Esophagus (tissue), 2 donors: ENCODE measurements at regions not wholly inside any gene's neighbourhood (a gene's known extent, or its start where the extent isn't known, plus 50 kb on each side); places are given as distances from the start of the nearest gene placed in this dataset.

Experiments
- H3K27ac ChIP-seq, 2 donors: one replicate each; pipeline ENCODE4 v1.5.1; 2013; ENCODE audit warnings: low read depth in 2 of 2, mild to moderate bottlenecking in 2 of 2, inconsistent platforms in 1 of 2, low read length in 1 of 2, moderate library complexity in 1 of 2
- H3K27me3 ChIP-seq, 2 donors: one replicate each; pipeline ENCODE4 v1.6.1; 2013; ENCODE audit warnings: low read length in 2 of 2, control low read depth in 1 of 2, mild to moderate bottlenecking in 1 of 2; ENCODE audit not compliant: insufficient read depth in 2 of 2, control insufficient read depth in 1 of 2
- H3K36me3 ChIP-seq, 2 donors: one replicate each; pipeline ENCODE4 v1.6.1; 2013; ENCODE audit warnings: low read length in 1 of 2; ENCODE audit not compliant: control insufficient read depth in 2 of 2, insufficient read depth in 2 of 2
- H3K4me1 ChIP-seq, 2 donors: one replicate each; pipeline ENCODE4 v1.6.1; 2013; ENCODE audit warnings: low read length in 1 of 2; ENCODE audit not compliant: control insufficient read depth in 2 of 2, insufficient read depth in 2 of 2
- H3K4me3 ChIP-seq, 2 donors: one replicate each; pipeline ENCODE4 v1.5.1; 2013; ENCODE audit warnings: low read length in 2 of 2, mild to moderate bottlenecking in 2 of 2, low read depth in 1 of 2, moderate library complexity in 1 of 2
- H3K9me3 ChIP-seq, 2 donors: one replicate each; pipeline ENCODE4 v1.6.1; 2013; ENCODE audit warnings: mild to moderate bottlenecking in 2 of 2, low read depth in 1 of 2, low read length in 1 of 2, moderate library complexity in 1 of 2; ENCODE audit not compliant: control insufficient read depth in 2 of 2, insufficient read depth in 1 of 2
- WGBS, 2 donors: extraction: QIAGEN DNeasy Blood & Tissue Kit; methylation state at CpG; one replicate each; pipeline ENCODE4 v1.1.7; 2013; 5-methylcytosine and 5-hydroxymethylcytosine counted together
- donor health status: healthy with polysubstance abuse.
- donor health status: Bipolar disorder and iron deficiency.

- Histone ChIP-seq H3K27me3 (no peaks in the 10 kb centered on the region), H3K36me3 (no peaks in the 10 kb centered on the region), H3K4me1 (peaks cover 0 to 2% of the 10 kb centered on the region in 2 donors), H3K9me3 (no peaks in the 10 kb centered on the region), H3K4me3 (no peak overlapping the region), H3K27ac (no peak overlapping the region)
- 87 to 90% methylated on average over 3 of the region's 3 CpGs for WGBS, 2 donors
Measured at GRCh38 chr1:112805155-112805853, 90.2 kb upstream of the PPM1J start.

GRCh38 chr1:112803906-112804762 lies 89.0 kb upstream of the PPM1J start:
- Histone ChIP-seq H3K4me1 (no peaks in the 10 kb centered on the region), H3K9me3 (no peaks in the 10 kb centered on the region), H3K27me3 (no peaks in the 10 kb centered on the region), H3K4me3 (no peak overlapping the region), H3K36me3 (no peaks in the 10 kb centered on the region), H3K27ac (no peak overlapping the region)
- WGBS, 2 donors, result 48 to 51% methylated on average over 10 of the region's 10 CpGs

DNA sequence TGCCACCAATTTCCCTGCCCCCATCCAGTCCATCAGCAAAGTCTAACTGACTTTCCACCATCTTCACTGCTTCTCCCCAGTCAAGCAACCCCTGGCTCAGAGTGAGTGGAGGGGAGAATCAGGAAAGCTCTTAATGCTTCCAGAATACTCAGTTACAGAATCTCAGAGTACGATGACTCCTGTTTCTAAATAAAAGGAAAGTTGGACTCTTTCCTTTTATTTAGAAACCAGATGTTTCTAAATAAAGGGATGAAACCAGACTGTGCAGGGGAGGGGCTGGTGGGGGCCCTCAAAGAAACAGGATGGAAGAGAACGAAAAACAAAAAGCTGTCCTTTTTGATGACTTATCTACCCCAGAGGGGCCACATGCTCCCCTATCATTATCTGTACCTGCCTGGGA lies 85.2 kb upstream of the PPM1J start:
- Histone ChIP-seq H3K27ac (no peak overlapping the region), H3K36me3 (no peaks in the 10 kb centered on the region), H3K9me3 (no peaks in the 10 kb centered on the region), H3K27me3 (no peaks in the 10 kb centered on the region), H3K4me1 (no peaks in the 10 kb centered on the region), H3K4me3 (no peak overlapping the region)
- whole genome bisulfite sequencing, 2 donors, result 74 to 81% methylated on average over 2 of the region's 2 CpGs

GRCh38 chr1:112798292-112798691 lies 83.2 kb upstream of the PPM1J start:
- H3K9me3 ChIP-seq, result no peaks in the 10 kb centered on the region
- no peaks in the 10 kb centered on the region for H3K27me3 ChIP-seq
- H3K27ac ChIP-seq, result no peak overlapping the region
- no peaks in the 10 kb centered on the region for H3K4me1 ChIP-seq
- H3K36me3 ChIP-seq, result no peaks in the 10 kb centered on the region
- H3K4me3 ChIP-seq, result no peak overlapping the region
- WGBS, 2 donors, result 64 to 72% methylated on average over 3 of the region's 3 CpGs

DNA sequence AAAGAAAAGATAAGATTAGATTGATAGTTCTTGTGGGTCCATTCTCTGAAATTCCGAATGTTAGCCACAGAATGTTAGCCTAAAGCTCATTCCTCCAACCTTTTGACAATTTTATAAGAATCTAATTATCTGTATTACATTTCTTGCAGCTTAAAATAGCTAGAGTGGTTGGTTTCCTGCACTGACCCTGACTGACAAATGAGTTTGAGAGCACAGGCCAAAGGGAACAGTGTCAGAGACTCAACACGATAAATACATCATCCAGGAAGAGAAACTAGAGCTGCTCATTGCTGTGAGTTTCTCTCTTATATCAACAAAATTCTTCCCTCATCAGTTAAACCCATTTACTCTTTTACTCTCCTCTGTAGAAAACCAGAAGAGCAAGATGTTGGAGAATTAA lies 82.1 kb upstream of the PPM1J start:
- no peaks in the 10 kb centered on the region for H3K4me1 ChIP-seq
- 68 to 83% methylated on average over 2 of the region's 2 CpGs for WGBS, 2 donors

DNA sequence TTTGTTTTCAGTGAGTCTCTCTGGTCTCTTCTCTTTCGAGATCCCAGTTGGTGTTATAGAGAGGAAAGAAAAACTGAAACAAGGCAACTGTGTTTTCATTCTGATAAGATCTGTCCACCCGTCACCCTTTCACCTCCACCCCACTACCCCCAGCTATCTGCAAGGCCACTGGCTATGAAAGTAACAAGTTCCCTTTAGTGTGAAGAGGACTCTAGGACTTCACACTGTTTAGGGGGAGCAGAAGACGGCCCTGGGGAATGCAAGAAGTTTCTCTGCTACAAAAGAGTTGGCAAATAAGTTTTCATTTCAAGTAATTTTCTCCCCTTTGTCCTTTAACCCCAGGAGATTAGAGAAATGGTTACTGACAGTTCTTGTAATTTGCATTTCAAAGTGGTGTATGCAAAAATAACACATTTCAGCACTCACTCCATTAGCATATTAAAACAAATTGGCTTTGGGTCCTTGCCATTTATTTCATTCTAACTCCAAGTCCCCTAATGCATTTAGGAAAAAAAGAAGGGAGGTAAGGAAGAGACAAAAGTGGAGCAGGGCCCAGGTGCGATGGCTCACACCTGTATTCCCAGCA lies 79.6 kb upstream of the PPM1J start:
- Histone ChIP-seq H3K36me3 (no peaks in the 10 kb centered on the region), H3K4me3 (no peak overlapping the region), H3K9me3 (no peaks in the 10 kb centered on the region), H3K27me3 (no peaks in the 10 kb centered on the region), H3K4me1 (peaks cover 0 to 3% of the 10 kb centered on the region in 2 donors), H3K27ac (no peak overlapping the region)
- WGBS, 2 donors, result 82 to 86% methylated on average over 4 of the region's 4 CpGs

More for the DNA sequence above, 82.1 kb upstream of the PPM1J start:
- Histone ChIP-seq H3K9me3 (no peaks in the 10 kb centered on the region), H3K27ac (no peak overlapping the region), H3K4me3 (no peak overlapping the region), H3K36me3 (no peaks in the 10 kb centered on the region), H3K27me3 (no peaks in the 10 kb centered on the region)

- WGBS, 2 donors, result 71 to 84% methylated on average over 10 of the region's 10 CpGs
- peaks cover 0 to 3% of the 10 kb centered on the region in 2 donors for H3K4me1 ChIP-seq
- H3K27ac ChIP-seq, result no peak overlapping the region
- H3K27me3 ChIP-seq, result no peaks in the 10 kb centered on the region
- H3K4me3 ChIP-seq, result no peak overlapping the region
- no peaks in the 10 kb centered on the region for H3K36me3 ChIP-seq
- no peaks in the 10 kb centered on the region for H3K9me3 ChIP-seq
Measured at GRCh38 chr1:112793631-112794565, 78.8 kb upstream of the PPM1J start.

DNA sequence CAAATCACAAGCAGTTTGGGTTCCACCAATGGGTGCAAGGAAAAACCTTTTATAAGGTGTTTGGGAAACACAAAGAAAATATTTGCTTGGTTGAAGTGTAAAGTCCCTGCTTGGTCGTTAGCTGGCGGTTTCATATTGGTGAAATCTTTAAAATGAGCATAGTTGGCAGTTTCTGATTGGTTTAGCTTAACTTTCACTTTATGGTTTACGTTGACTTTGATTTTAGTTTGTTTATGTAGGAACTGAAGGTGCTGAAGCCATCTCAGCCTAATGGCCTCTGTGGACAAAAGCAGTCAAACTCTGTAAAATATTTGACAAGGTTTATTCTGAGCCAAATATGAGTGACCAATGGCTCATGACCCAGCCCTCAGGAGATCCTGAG lies 76.6 kb upstream of the PPM1J start:
- H3K4me3 ChIP-seq, result no peak overlapping the region
- H3K36me3 ChIP-seq, result no peaks in the 10 kb centered on the region
- H3K4me1 ChIP-seq, result peaks cover 0 to 3% of the 10 kb centered on the region in 2 donors
- no peak overlapping the region for H3K27ac ChIP-seq
- WGBS, 2 donors, result 76% methylated on average over 3 of the region's 3 CpGs
- no peaks in the 10 kb centered on the region for H3K9me3 ChIP-seq
- no peaks in the 10 kb centered on the region for H3K27me3 ChIP-seq
